ENCODE measurements at regions not wholly inside any gene's neighbourhood (a gene's known extent, or its start where the extent isn't known, plus 50 kb on each side); places are given as distances from the start of the nearest gene placed in this dataset.

GRCh38 chr5:67286006-67286405, 89.4 kb upstream of the CD180 start:
- TF ChIP-seq EZH2 (IDR thresholded peaks at IDR 0.05; ENCODE audit: borderline replicate concordance) (no peak), CTCF (IDR thresholded peaks at IDR 0.05; ENCODE audit: poor library complexity) (no peak), EZH2phosphoT487 (IDR thresholded peaks at IDR 0.05; ENCODE audit: low read depth, severe bottlenecking, unreplicated experiment) (no peak)

Data from hepatocyte (in vitro differentiated cells).